Liver (tissue), 8 donors: ENCODE measurements at regions not wholly inside any gene's neighbourhood (a gene's known extent, or its start where the extent isn't known, plus 50 kb on each side); places are given as distances from the start of the nearest gene placed in this dataset.

Source experiments
- DNase-seq: peaks from one replicate; pipeline ENCODE4 v3.0.0-alpha.2; 2017; ENCODE audit warnings: low spot score
- H3K27ac ChIP-seq, 2 donors: one replicate each; pipeline ENCODE4 v1.7.0; 2013; ENCODE audit warnings: inconsistent platforms in 2 of 2, low read length in 2 of 2, control low read depth in 1 of 2, low read depth in 1 of 2, mild to moderate bottlenecking in 1 of 2
- H3K27me3 ChIP-seq, 4 donors: one replicate each; pipeline versions ENCODE4 v1.6.1 to v1.7.0; 2013; ENCODE audit warnings: low read length in 3 of 4, inconsistent platforms in 1 of 4, mild to moderate bottlenecking in 1 of 4, moderate library complexity in 1 of 4; ENCODE audit not compliant: control insufficient read depth in 4 of 4, insufficient read depth in 4 of 4
- H3K36me3 ChIP-seq, 4 donors: one replicate each; pipeline versions ENCODE4 v1.6.1 to v1.7.0; 2013; ENCODE audit warnings: low read length in 3 of 4, mild to moderate bottlenecking in 3 of 4, low read depth in 1 of 4, moderate library complexity in 1 of 4; ENCODE audit not compliant: control insufficient read depth in 4 of 4, insufficient read depth in 3 of 4
- H3K4me1 ChIP-seq, 4 donors: one replicate each; pipeline versions ENCODE4 v1.6.1 to v1.7.0; 2013; ENCODE audit warnings: low read length in 3 of 4, mild to moderate bottlenecking in 3 of 4, moderate library complexity in 1 of 4; ENCODE audit not compliant: control insufficient read depth in 4 of 4, insufficient read depth in 4 of 4
- H3K4me3 ChIP-seq, 3 donors: one replicate each; pipeline versions ENCODE4 v1.6.1 to v1.7.0; 2013; ENCODE audit warnings: low read length in 3 of 3, control low read depth in 1 of 3, low read depth in 1 of 3, mild to moderate bottlenecking in 1 of 3
- H3K9ac ChIP-seq, 2 donors: one replicate each; pipeline ENCODE4 v1.7.0; 2013; ENCODE audit warnings: low read length in 2 of 2, mild to moderate bottlenecking in 2 of 2, moderate library complexity in 2 of 2, control low read depth in 1 of 2, low read depth in 1 of 2
- H3K9me3 ChIP-seq, 4 donors: one replicate each; pipeline versions ENCODE4 v1.6.1 to v1.7.0; 2013; ENCODE audit warnings: low read length in 3 of 4; ENCODE audit not compliant: control insufficient read depth in 4 of 4
- EGR1 ChIP-seq, 2 donors: IDR thresholded peaks; 2 replicates each; pipeline ENCODE4 v1.6.1; 2016 to 2018; ENCODE audit warnings: antibody characterized with exemption in 2 of 2, low read depth in 2 of 2
- FOXA1 ChIP-seq: IDR thresholded peaks from 2 replicates; pipeline ENCODE4 v1.6.1; 2016; ENCODE audit warnings: antibody characterized with exemption
- FOXA2 ChIP-seq: IDR thresholded peaks from 2 replicates; pipeline ENCODE4 v1.6.1; 2016; ENCODE audit warnings: antibody characterized with exemption
- GABPA ChIP-seq, 2 donors: IDR thresholded peaks in 1 of 2; conservative IDR thresholded peaks in 1 of 2; 2 replicates each; pipeline ENCODE4 v1.6.1; 2016; ENCODE audit warnings: antibody characterized with exemption in 2 of 2, mild to moderate bottlenecking in 1 of 2, moderate library complexity in 1 of 2
- HNF4A ChIP-seq, 2 donors: conservative IDR thresholded peaks; 2 replicates each; pipeline ENCODE4 v1.6.1; 2016; ENCODE audit warnings: antibody characterized with exemption in 2 of 2, mild to moderate bottlenecking in 2 of 2
- HNF4G ChIP-seq: IDR thresholded peaks from 2 replicates; pipeline ENCODE4 v1.6.1; 2016; ENCODE audit warnings: antibody characterized with exemption
- JUND ChIP-seq, 2 donors: IDR thresholded peaks; 2 replicates each; pipeline ENCODE4 v1.6.1; 2016; ENCODE audit warnings: antibody characterized with exemption in 2 of 2
- RAD21 ChIP-seq, 2 donors: IDR thresholded peaks; 2 replicates each; pipeline ENCODE4 v1.6.1; 2016; ENCODE audit warnings: antibody characterized with exemption in 2 of 2, mild to moderate bottlenecking in 2 of 2
- RXRA ChIP-seq, 2 donors: IDR thresholded peaks; 2 replicates each; pipeline ENCODE4 v1.6.1; 2017 to 2018; ENCODE audit warnings: antibody characterized with exemption in 2 of 2, mild to moderate bottlenecking in 1 of 2
- SP1 ChIP-seq: IDR thresholded peaks from 2 replicates; pipeline ENCODE4 v1.6.1; 2018; ENCODE audit warnings: antibody characterized with exemption, mild to moderate bottlenecking
- TAF1 ChIP-seq: conservative IDR thresholded peaks from 2 replicates; pipeline ENCODE4 v1.6.1; 2016; ENCODE audit warnings: antibody characterized with exemption, mild to moderate bottlenecking
- YY1 ChIP-seq: IDR thresholded peaks from 2 replicates; pipeline ENCODE4 v1.6.1; 2016; ENCODE audit warnings: antibody characterized with exemption, mild to moderate bottlenecking
- WGBS: extraction: QIAGEN DNeasy Blood & Tissue Kit; methylation state at CpG from one replicate; pipeline ENCODE4 v1.1.7; 2013; 5-methylcytosine and 5-hydroxymethylcytosine counted together
- TF ChIP-seq, protein P1 (sequence below): IDR thresholded peaks from 2 replicates; pipeline ENCODE4 v1.6.1; 2016; ENCODE audit warnings: antibody characterized with exemption
- TF ChIP-seq, protein P2 (sequence below): IDR thresholded peaks from 2 replicates; pipeline ENCODE4 v1.6.1; 2016; ENCODE audit warnings: antibody characterized with exemption
- TF ChIP-seq, protein P3 (sequence below): IDR thresholded peaks from 2 replicates; pipeline ENCODE4 v1.6.1; 2016; ENCODE audit warnings: antibody characterized with exemption
- TF ChIP-seq, protein P4 (sequence below): fragments of 150-350 bp; IDR thresholded peaks from 2 replicates; pipeline ENCODE4 v1.5.1; 2017; ENCODE audit warnings: improper control_type of control experiment, low read depth, low read length; ENCODE audit not compliant: missing input control
- donor health status: healthy.
- donor health status: healthy.
- donor health status: healthy.
- donor health status: healthy.
- donor health status: healthy.

DNA sequence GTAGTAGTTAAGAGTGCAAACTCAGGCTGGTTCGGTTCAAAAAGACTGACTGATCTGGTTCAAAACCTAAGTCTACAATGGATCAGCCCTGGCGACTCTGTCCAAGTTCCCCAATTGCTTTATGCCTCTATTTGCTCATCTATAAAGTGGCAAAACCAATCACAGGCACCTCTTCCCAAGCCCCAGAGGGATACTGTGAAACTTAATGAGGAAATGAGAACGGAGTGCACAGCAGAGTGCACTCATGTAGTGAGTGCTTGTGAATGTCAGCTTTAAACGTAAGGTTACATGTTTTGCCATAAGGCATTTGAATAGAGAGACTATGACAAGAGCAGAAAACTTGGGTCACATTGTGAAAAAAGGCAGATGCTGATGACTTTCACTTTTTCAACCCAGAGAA, 199.7 kb upstream of the KLF3 start:
- Histone ChIP-seq H3K36me3 (no peaks in the 10 kb centered on the region), H3K9ac (no peak overlapping the region), H3K4me3 (no peak overlapping the region), H3K9me3 (peaks cover 0 to 3% (median 0%) of the 10 kb centered on the region in 4 donors), H3K4me1 (no peaks in the 10 kb centered on the region), H3K27me3 (no peaks in the 10 kb centered on the region), H3K27ac (no peak overlapping the region)
- DNase-seq = no peak
- WGBS = 92% methylated on average over 4 of the region's 4 CpGs
- no peak for TF ChIP-seq SP1
- TF ChIP-seq, protein P1, sequence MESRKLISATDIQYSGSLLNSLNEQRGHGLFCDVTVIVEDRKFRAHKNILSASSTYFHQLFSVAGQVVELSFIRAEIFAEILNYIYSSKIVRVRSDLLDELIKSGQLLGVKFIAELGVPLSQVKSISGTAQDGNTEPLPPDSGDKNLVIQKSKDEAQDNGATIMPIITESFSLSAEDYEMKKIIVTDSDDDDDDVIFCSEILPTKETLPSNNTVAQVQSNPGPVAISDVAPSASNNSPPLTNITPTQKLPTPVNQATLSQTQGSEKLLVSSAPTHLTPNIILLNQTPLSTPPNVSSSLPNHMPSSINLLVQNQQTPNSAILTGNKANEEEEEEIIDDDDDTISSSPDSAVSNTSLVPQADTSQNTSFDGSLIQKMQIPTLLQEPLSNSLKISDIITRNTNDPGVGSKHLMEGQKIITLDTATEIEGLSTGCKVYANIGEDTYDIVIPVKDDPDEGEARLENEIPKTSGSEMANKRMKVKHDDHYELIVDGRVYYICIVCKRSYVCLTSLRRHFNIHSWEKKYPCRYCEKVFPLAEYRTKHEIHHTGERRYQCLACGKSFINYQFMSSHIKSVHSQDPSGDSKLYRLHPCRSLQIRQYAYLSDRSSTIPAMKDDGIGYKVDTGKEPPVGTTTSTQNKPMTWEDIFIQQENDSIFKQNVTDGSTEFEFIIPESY = no peak

DNA sequence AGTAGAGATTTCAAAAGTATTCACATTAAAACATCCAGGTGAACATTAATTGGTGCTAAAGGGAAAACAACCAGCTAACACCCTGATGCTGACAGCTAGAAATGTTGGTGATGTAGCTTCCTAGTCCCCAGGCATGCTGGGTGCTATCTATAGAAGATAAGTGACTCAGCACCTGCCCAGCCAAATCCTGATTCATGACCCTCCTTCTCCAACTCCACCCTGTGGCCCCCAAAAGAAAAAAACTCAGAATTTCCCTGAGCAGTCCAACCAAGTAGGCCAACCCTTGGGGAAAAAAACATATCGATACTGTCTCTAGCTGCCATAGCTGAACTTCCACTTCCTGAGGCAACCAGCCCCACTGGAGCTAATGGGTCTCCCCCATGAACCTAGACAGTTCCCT, 197.6 kb upstream of the KLF3 start:
- no peak for DNase-seq
- 100% methylated on average over 1 of the region's 1 CpG for WGBS
- H3K4me3 ChIP-seq = no peak overlapping the region
- no peak overlapping the region for H3K27ac ChIP-seq
- no peaks in the 10 kb centered on the region for H3K36me3 ChIP-seq
- TF ChIP-seq, protein P2, sequence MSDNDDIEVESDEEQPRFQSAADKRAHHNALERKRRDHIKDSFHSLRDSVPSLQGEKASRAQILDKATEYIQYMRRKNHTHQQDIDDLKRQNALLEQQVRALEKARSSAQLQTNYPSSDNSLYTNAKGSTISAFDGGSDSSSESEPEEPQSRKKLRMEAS = no peak
- TF ChIP-seq, protein P1 = no peak
- TF ChIP-seq, protein P3, sequence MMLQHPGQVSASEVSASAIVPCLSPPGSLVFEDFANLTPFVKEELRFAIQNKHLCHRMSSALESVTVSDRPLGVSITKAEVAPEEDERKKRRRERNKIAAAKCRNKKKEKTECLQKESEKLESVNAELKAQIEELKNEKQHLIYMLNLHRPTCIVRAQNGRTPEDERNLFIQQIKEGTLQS = no peak
- TF ChIP-seq FOXA2 (no peak), FOXA1 (no peak), RXRA (IDR thresholded peaks at IDR 0.05) (no peak), GABPA (IDR thresholded peaks at IDR 0.05 in 1 of 2, conservative IDR thresholded peaks at IDR 0.05 in 1 of 2) (no peak), TAF1 (no peak), HNF4A (conservative IDR thresholded peaks at IDR 0.05) (no peak), HNF4G (no peak), JUND (IDR thresholded peaks at IDR 0.05) (no peak), SP1 (no peak), RAD21 (IDR thresholded peaks at IDR 0.05) (no peak), EGR1 (IDR thresholded peaks at IDR 0.05; ENCODE audit: low read depth in 2 of 2) (no peak), YY1 (no peak)
- TF ChIP-seq, protein P4, sequence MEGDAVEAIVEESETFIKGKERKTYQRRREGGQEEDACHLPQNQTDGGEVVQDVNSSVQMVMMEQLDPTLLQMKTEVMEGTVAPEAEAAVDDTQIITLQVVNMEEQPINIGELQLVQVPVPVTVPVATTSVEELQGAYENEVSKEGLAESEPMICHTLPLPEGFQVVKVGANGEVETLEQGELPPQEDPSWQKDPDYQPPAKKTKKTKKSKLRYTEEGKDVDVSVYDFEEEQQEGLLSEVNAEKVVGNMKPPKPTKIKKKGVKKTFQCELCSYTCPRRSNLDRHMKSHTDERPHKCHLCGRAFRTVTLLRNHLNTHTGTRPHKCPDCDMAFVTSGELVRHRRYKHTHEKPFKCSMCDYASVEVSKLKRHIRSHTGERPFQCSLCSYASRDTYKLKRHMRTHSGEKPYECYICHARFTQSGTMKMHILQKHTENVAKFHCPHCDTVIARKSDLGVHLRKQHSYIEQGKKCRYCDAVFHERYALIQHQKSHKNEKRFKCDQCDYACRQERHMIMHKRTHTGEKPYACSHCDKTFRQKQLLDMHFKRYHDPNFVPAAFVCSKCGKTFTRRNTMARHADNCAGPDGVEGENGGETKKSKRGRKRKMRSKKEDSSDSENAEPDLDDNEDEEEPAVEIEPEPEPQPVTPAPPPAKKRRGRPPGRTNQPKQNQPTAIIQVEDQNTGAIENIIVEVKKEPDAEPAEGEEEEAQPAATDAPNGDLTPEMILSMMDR = no peak
- H3K9me3 ChIP-seq = peaks cover 0 to 3% (median 0%) of the 10 kb centered on the region in 4 donors
- no peak overlapping the region for H3K9ac ChIP-seq
- H3K4me1 ChIP-seq = no peaks in the 10 kb centered on the region
- H3K27me3 ChIP-seq = no peaks in the 10 kb centered on the region
